GM12878 (cell line): ENCODE measurements at regions not wholly inside any gene's neighbourhood (a gene's known extent, or its start where the extent isn't known, plus 50 kb on each side); places are given as distances from the start of the nearest gene placed in this dataset.

Experiments
- ATAC-seq: fragments of 200-7000 bp; cut with Tn5 transposase; 3 replicates; pipeline ENCODE4 v1.9.1; 2020; ENCODE audit warnings: mild to moderate bottlenecking, moderate library complexity
- BruUV-seq: library from RNA; stranded (reverse); fragments of 400-500 nt; replicated peaks from 2 replicates; lab custom pipeline; 2021; lab: Mats Ljungman, UMichigan
- CTCF ChIA-PET: fragments of 300-600 bp; sonication (Branson Sonifier 250); formaldehyde crosslinking; extraction: SDS; loops from one replicate; lab custom pipeline; 2021; ENCODE audit warnings: inconsistent platforms; lab: Yijun Ruan, JAX
- POLR2A ChIA-PET: fragments of 350-600 bp; formaldehyde crosslinking; extraction: SDS; loops from one replicate; lab custom pipeline; 2021; ENCODE audit warnings: inconsistent platforms; lab: Charles Lee
- RAD21 ChIA-PET: fragments of 300-600 bp; sonication (Branson Sonifier 250); formaldehyde crosslinking; loops from one replicate; lab custom pipeline; 2023; ENCODE audit warnings: antibody characterized with exemption; ENCODE audit not compliant: unreplicated experiment; lab: Charles Lee
- SMC1A ChIA-PET: fragments of 300-600 bp; sonication (Branson Sonifier 250); formaldehyde crosslinking; loops from one replicate; lab custom pipeline; 2023; ENCODE audit not compliant: unreplicated experiment, uncharacterized antibody; lab: Charles Lee
- DNase-seq: peaks from one replicate; pipeline ENCODE4 v3.0.0-alpha.2; 2011; ENCODE audit warnings: low read depth, low spot score
- FAIRE-seq: peaks from 3 replicates; lab custom pipeline; 2011; peaks lifted over from hg19 to GRCh38; lab: Jason Lieb, UNC
- H2AFZ ChIP-seq: 2 replicates; pipeline ENCODE4 v1.6.0; 2011; ENCODE audit warnings: low read depth, low read length, control low read depth; ENCODE audit not compliant: control insufficient read depth
- H3K27ac ChIP-seq: 2 replicates; pipeline ENCODE4 v1.5.1; 2011; ENCODE audit warnings: control low read depth; ENCODE audit not compliant: control insufficient read depth, insufficient read depth
- H3K27me3 ChIP-seq, 2 experiments: replicated peaks in 1 of 2; 2 replicates each; pipeline versions ENCODE4 v1.6.0 to v1.6.1; 2011; ENCODE audit warnings: low read length in 1 of 2; ENCODE audit not compliant: control insufficient read depth in 2 of 2, insufficient read depth in 2 of 2
- H3K36me3 ChIP-seq, 2 experiments: 2 replicates each; pipeline ENCODE4 v1.5.1; 2011; ENCODE audit warnings: low read length in 1 of 2; ENCODE audit not compliant: control insufficient read depth in 2 of 2, insufficient read depth in 2 of 2
- H3K4me1 ChIP-seq: 2 replicates; pipeline ENCODE4 v1.6.1; 2011; ENCODE audit warnings: mild to moderate bottlenecking, low read length, moderate library complexity, mixed read lengths; ENCODE audit not compliant: control insufficient read depth, insufficient read depth
- H3K4me2 ChIP-seq: 2 replicates; pipeline ENCODE4 v1.6.0; 2011; ENCODE audit warnings: control low read depth; ENCODE audit not compliant: control insufficient read depth, insufficient read depth
- H3K4me3 ChIP-seq: fragments of 200-600 bp; sonication (generic); 2 replicates; pipeline ENCODE4 v1.5.1; 2016
- H3K79me2 ChIP-seq: 2 replicates; pipeline ENCODE4 v1.6.0; 2011; ENCODE audit warnings: low read length; ENCODE audit not compliant: control insufficient read depth, insufficient read depth
- H3K9ac ChIP-seq: 2 replicates; pipeline ENCODE4 v1.8.0; 2011; ENCODE audit warnings: low read length, control low read depth, mixed read lengths; ENCODE audit not compliant: control insufficient read depth, insufficient read depth
- H3K9me3 ChIP-seq: replicated peaks from 3 replicates; pipeline ENCODE4 v1.5.1; 2011; ENCODE audit warnings: mild to moderate bottlenecking, low read length; ENCODE audit not compliant: control insufficient read depth, insufficient read depth
- H4K20me1 ChIP-seq: 2 replicates; pipeline ENCODE4 v1.6.0; 2011; ENCODE audit not compliant: control insufficient read depth, insufficient read depth
- GATAD2B ChIP-seq: fragments of 450-650 bp; conservative IDR thresholded peaks from 2 replicates; pipeline ENCODE4 v1.6.1; 2017; ENCODE audit warnings: low read depth, mild to moderate bottlenecking, moderate library complexity
- HDGF ChIP-seq: fragments of 450-650 bp; IDR thresholded peaks from 2 replicates; pipeline ENCODE4 v1.6.1; 2016; ENCODE audit warnings: antibody characterized with exemption
- NBN ChIP-seq: fragments of 450-650 bp; IDR thresholded peaks from 2 replicates; pipeline ENCODE4 v1.6.1; 2016
- PAX8 ChIP-seq: fragments of 450-650 bp; IDR thresholded peaks from 2 replicates; pipeline ENCODE4 v1.6.1; 2017; ENCODE audit warnings: mild to moderate bottlenecking, moderate library complexity
- RAD51 ChIP-seq: fragments of 450-650 bp; IDR thresholded peaks from 2 replicates; pipeline ENCODE4 v1.6.1; 2016; ENCODE audit warnings: moderate library complexity, mild to moderate bottlenecking, inconsistent platforms
- RB1 ChIP-seq: fragments of 450-650 bp; formaldehyde crosslinking; IDR thresholded peaks from 2 replicates; pipeline ENCODE4 v1.6.1; 2017; ENCODE audit warnings: mild to moderate bottlenecking, borderline replicate concordance
- SP1 ChIP-seq: IDR thresholded peaks from one replicate; pipeline ENCODE4 v1.6.1; 2011; ENCODE audit warnings: low read depth, low read length
- TCF7 ChIP-seq: IDR thresholded peaks from 2 replicates; pipeline ENCODE4 v1.6.1; 2014; ENCODE audit warnings: antibody characterized with exemption, borderline replicate concordance
- YY1 ChIP-seq: IDR thresholded peaks from 2 replicates; pipeline ENCODE4 v1.6.1; 2011; ENCODE audit warnings: low read depth, mild to moderate bottlenecking, low read length
- ZNF207 ChIP-seq: fragments of 450-650 bp; IDR thresholded peaks from 2 replicates; pipeline ENCODE4 v1.6.1; 2014; ENCODE audit warnings: antibody characterized with exemption, mild to moderate bottlenecking, borderline replicate concordance
- whole genome bisulfite sequencing: methylation state at CpG from one replicate; pipeline ENCODE4 v1.1.6; 2016; ENCODE audit warnings: low lambda C conversion rate; ENCODE audit not compliant: insufficient replicate concordance, insufficient coverage; ENCODE audit errors: missing lambda C conversion rate; 5-methylcytosine and 5-hydroxymethylcytosine counted together
- in situ Hi-C: fragments of 300-500 bp; cut with MboI; formaldehyde crosslinking; loops from 9 replicates; pipeline ENCODE4 v1.14.3; 2018; ENCODE audit warnings: mixed read lengths
- intact Hi-C: fragments of 100-400 bp; cut with micrococcal nuclease; formaldehyde crosslinking; loops from one replicate; pipeline ENCODE4 v1.14.2; 2022; ENCODE audit not compliant: unreplicated experiment
- TF ChIP-seq, protein P1 (sequence below): fragments of 450-650 bp; IDR thresholded peaks from 2 replicates; pipeline ENCODE4 v1.6.1; 2017; ENCODE audit warnings: antibody characterized with exemption, mild to moderate bottlenecking, moderate library complexity
- TF ChIP-seq, protein P2 (sequence below): fragments of 450-650 bp; IDR thresholded peaks from 2 replicates; pipeline ENCODE4 v1.6.1; 2017; ENCODE audit warnings: mild to moderate bottlenecking, low read depth, inconsistent platforms; ENCODE audit not compliant: poor library complexity, severe bottlenecking

DNA sequence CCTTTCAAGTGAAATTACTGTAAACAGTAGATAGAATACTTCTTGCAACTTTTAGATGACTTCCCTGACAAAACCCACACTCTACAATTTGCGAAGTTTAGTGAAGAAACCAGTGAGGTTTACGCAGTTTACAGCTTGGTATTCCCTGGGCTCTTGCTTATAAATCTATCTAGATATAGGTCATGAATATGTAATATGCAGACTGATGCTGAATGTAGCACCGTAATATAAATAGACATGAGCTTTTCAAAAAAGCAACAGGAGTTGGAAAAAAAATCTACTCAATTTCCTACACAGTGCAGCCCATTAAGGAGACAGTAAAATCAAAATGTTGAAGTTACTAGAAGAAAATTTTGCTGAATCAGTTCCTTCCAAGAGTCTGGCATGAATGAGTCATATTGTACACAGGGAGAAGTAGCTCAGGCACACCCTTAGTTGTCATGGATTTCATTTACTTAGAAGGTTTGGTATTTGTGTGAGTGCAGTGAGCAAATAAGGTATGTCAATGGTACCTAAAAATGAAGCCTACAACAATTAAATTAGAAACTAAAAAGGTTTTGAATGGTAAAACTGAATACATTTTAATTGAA lies 67.7 kb upstream of the NEUROD6 start:
- Histone ChIP-seq H3K4me2 (no peak overlapping the region), H3K4me3 (no peak overlapping the region), H2AFZ (no peak overlapping the region), H3K4me1 (no peaks in the 10 kb centered on the region), H3K27me3 (no peaks in the 10 kb centered on the region; a peak in 2 of 4 replicates), H3K9me3 (no peaks in the 10 kb centered on the region), H3K9ac (no peak overlapping the region), H3K36me3 (no peaks in the 10 kb centered on the region), H3K79me2 (no peaks in the 10 kb centered on the region), H3K27ac (no peak overlapping the region), H4K20me1 (no peaks in the 10 kb centered on the region)
- FAIRE-seq = no peak
- intact Hi-C loops = no loop called here
- POLR2A ChIA-PET = no interaction called here
- in situ Hi-C loops = no loop called here
- DNase-seq = no peak
- WGBS = 48% methylated on average over 3 of the region's 3 CpGs
- RAD21 ChIA-PET = no interaction called here
- SMC1A ChIA-PET = interaction anchor here (1.5 kb wide), 1 partner anchor 35 kb away, joined by 3 read pairs; no protein-coding TSS in a partner anchor
- BruUV-seq = no TSS peak
- TF ChIP-seq RAD51 = no peak
- no peak for TF ChIP-seq GATAD2B
- TF ChIP-seq ZNF207 = no peak
- TF ChIP-seq, protein P1, sequence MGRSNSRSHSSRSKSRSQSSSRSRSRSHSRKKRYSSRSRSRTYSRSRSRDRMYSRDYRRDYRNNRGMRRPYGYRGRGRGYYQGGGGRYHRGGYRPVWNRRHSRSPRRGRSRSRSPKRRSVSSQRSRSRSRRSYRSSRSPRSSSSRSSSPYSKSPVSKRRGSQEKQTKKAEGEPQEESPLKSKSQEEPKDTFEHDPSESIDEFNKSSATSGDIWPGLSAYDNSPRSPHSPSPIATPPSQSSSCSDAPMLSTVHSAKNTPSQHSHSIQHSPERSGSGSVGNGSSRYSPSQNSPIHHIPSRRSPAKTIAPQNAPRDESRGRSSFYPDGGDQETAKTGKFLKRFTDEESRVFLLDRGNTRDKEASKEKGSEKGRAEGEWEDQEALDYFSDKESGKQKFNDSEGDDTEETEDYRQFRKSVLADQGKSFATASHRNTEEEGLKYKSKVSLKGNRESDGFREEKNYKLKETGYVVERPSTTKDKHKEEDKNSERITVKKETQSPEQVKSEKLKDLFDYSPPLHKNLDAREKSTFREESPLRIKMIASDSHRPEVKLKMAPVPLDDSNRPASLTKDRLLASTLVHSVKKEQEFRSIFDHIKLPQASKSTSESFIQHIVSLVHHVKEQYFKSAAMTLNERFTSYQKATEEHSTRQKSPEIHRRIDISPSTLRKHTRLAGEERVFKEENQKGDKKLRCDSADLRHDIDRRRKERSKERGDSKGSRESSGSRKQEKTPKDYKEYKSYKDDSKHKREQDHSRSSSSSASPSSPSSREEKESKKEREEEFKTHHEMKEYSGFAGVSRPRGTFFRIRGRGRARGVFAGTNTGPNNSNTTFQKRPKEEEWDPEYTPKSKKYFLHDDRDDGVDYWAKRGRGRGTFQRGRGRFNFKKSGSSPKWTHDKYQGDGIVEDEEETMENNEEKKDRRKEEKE = no peak
- TF ChIP-seq TCF7 = no peak
- TF ChIP-seq PAX8 = no peak
- no peak for TF ChIP-seq SP1
- no peak for TF ChIP-seq RB1
- TF ChIP-seq, protein P2, sequence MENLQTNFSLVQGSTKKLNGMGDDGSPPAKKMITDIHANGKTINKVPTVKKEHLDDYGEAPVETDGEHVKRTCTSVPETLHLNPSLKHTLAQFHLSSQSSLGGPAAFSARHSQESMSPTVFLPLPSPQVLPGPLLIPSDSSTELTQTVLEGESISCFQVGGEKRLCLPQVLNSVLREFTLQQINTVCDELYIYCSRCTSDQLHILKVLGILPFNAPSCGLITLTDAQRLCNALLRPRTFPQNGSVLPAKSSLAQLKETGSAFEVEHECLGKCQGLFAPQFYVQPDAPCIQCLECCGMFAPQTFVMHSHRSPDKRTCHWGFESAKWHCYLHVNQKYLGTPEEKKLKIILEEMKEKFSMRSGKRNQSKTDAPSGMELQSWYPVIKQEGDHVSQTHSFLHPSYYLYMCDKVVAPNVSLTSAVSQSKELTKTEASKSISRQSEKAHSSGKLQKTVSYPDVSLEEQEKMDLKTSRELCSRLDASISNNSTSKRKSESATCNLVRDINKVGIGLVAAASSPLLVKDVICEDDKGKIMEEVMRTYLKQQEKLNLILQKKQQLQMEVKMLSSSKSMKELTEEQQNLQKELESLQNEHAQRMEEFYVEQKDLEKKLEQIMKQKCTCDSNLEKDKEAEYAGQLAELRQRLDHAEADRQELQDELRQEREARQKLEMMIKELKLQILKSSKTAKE = no peak
- TF ChIP-seq YY1 = no peak
- TF ChIP-seq NBN = no peak
- no peak for TF ChIP-seq HDGF
- CTCF ChIA-PET = interaction anchor here (0.6 kb wide), 1 partner anchor 27 kb away, joined by 3 read pairs; no protein-coding TSS in a partner anchor
- no peak for ATAC-seq
